ENCODE measurements at regions not wholly inside any gene's neighbourhood (a gene's known extent, or its start where the extent isn't known, plus 50 kb on each side); places are given as distances from the start of the nearest gene placed in this dataset.

GRCh38 chr4:177235026-177235425 lies 74.6 kb upstream of the NEIL3 start:
- no peaks in the 10 kb centered on the region for H3K36me3 Mint-ChIP-seq

GRCh38 chr4:177236886-177237285 lies 72.8 kb upstream of the NEIL3 start:
- H3K9me3 Mint-ChIP-seq: no peaks in the 10 kb centered on the region
- H3K27ac Mint-ChIP-seq: no peak overlapping the region
- intact Hi-C loops (cut with micrococcal nuclease): no loop called here

More at GRCh38 chr4:177235026-177235425, 74.6 kb upstream of the NEIL3 start:
- no peak for ATAC-seq
- intact Hi-C loops (cut with micrococcal nuclease): no loop called here
- H3K9me3 Mint-ChIP-seq: no peaks in the 10 kb centered on the region
- no peak for TF ChIP-seq CTCF (IDR thresholded peaks at IDR 0.05)
- no peaks in the 10 kb centered on the region for H3K27me3 Mint-ChIP-seq (ENCODE audit: low read depth in 2 of 2)
- H3K4me3 ChIP-seq (ENCODE audit: low read length): no peak overlapping the region
- H3K4me1 ChIP-seq (ENCODE audit: control insufficient read depth, insufficient read depth, low read length): no peaks in the 10 kb centered on the region
- H3K27ac ChIP-seq (ENCODE audit: low read length): no peak overlapping the region
- H3K27me3 ChIP-seq (ENCODE audit: control insufficient read depth, insufficient read depth, low read length): no peaks in the 10 kb centered on the region
- no peaks in the 10 kb centered on the region for H3K4me1 Mint-ChIP-seq
- H3K36me3 ChIP-seq (ENCODE audit: control insufficient read depth, insufficient read depth, low read length): no peaks in the 10 kb centered on the region
- H3K9me3 ChIP-seq (ENCODE audit: control insufficient read depth, insufficient read depth, low read length): no peaks in the 10 kb centered on the region
- DNase-seq: no peak
- no peak overlapping the region for H3K27ac Mint-ChIP-seq
- no peak overlapping the region for H3K4me3 Mint-ChIP-seq
- WGBS (ENCODE audit: insufficient coverage): no CpG with 5 or more reads among the region's 1 CpG

GRCh38 chr4:177237291-177237690 lies 72.4 kb upstream of the NEIL3 start:
- Mint-ChIP-seq H3K4me3 (no peak overlapping the region), H3K36me3 (no peaks in the 10 kb centered on the region), H3K4me1 (no peaks in the 10 kb centered on the region), H3K27me3 (ENCODE audit: low read depth in 2 of 2) (peaks cover 0 to 2% of the 10 kb centered on the region in 2 donors), H3K9me3 (no peaks in the 10 kb centered on the region), H3K27ac (no peak overlapping the region)
- DNase-seq (no peak), ATAC-seq (no peak)
- no peak for TF ChIP-seq CTCF (IDR thresholded peaks at IDR 0.05)
- H3K27me3 ChIP-seq (ENCODE audit: control insufficient read depth, insufficient read depth, low read length): no peaks in the 10 kb centered on the region
- intact Hi-C loops (cut with micrococcal nuclease): no loop called here
- no peaks in the 10 kb centered on the region for H3K9me3 ChIP-seq (ENCODE audit: control insufficient read depth, insufficient read depth, low read length)
- no peak overlapping the region for H3K4me3 ChIP-seq (ENCODE audit: low read length)
- WGBS (ENCODE audit: insufficient coverage): 92% methylated on average over 2 of the region's 2 CpGs
- no peak overlapping the region for H3K27ac ChIP-seq (ENCODE audit: low read length)
- H3K36me3 ChIP-seq (ENCODE audit: control insufficient read depth, insufficient read depth, low read length): no peaks in the 10 kb centered on the region
- no peaks in the 10 kb centered on the region for H3K4me1 ChIP-seq (ENCODE audit: control insufficient read depth, insufficient read depth, low read length)

More at GRCh38 chr4:177236886-177237285, 72.8 kb upstream of the NEIL3 start:
- H3K36me3 Mint-ChIP-seq: no peaks in the 10 kb centered on the region
- Histone ChIP-seq H3K27ac (ENCODE audit: low read length) (no peak overlapping the region), H3K4me3 (ENCODE audit: low read length) (no peak overlapping the region), H3K27me3 (ENCODE audit: control insufficient read depth, insufficient read depth, low read length) (no peaks in the 10 kb centered on the region), H3K4me1 (ENCODE audit: control insufficient read depth, insufficient read depth, low read length) (no peaks in the 10 kb centered on the region), H3K9me3 (ENCODE audit: control insufficient read depth, insufficient read depth, low read length) (no peaks in the 10 kb centered on the region), H3K36me3 (ENCODE audit: control insufficient read depth, insufficient read depth, low read length) (no peaks in the 10 kb centered on the region)
- 62% methylated on average over 4 of the region's 4 CpGs for WGBS (ENCODE audit: insufficient coverage)
- peaks cover 0 to under 1% of the 10 kb centered on the region in 2 donors for H3K27me3 Mint-ChIP-seq (ENCODE audit: low read depth in 2 of 2)
- no peaks in the 10 kb centered on the region for H3K4me1 Mint-ChIP-seq
- no peak for TF ChIP-seq CTCF (IDR thresholded peaks at IDR 0.05)
- DNase-seq: no peak
- H3K4me3 Mint-ChIP-seq: no peak overlapping the region
- ATAC-seq: no peak

GRCh38 chr4:177239477-177239876 lies 70.2 kb upstream of the NEIL3 start:
- intact Hi-C loops (cut with micrococcal nuclease): no loop called here
- Mint-ChIP-seq H3K27ac (no peak overlapping the region), H3K4me1 (no peaks in the 10 kb centered on the region), H3K4me3 (no peak overlapping the region), H3K27me3 (ENCODE audit: low read depth in 2 of 2) (peaks cover 0 to 2% of the 10 kb centered on the region in 2 donors), H3K9me3 (no peaks in the 10 kb centered on the region), H3K36me3 (no peaks in the 10 kb centered on the region)
- no peaks in the 10 kb centered on the region for H3K4me1 ChIP-seq (ENCODE audit: control insufficient read depth, insufficient read depth, low read length)
- no peak for TF ChIP-seq CTCF (IDR thresholded peaks at IDR 0.05)
- ATAC-seq (no peak), DNase-seq (no peak)
- no CpG with 5 or more reads among the region's 1 CpG for WGBS (ENCODE audit: insufficient coverage)
- no peak overlapping the region for H3K4me3 ChIP-seq (ENCODE audit: low read length)
- no peak overlapping the region for H3K27ac ChIP-seq (ENCODE audit: low read length)
- H3K9me3 ChIP-seq (ENCODE audit: control insufficient read depth, insufficient read depth, low read length): no peaks in the 10 kb centered on the region
- H3K27me3 ChIP-seq (ENCODE audit: control insufficient read depth, insufficient read depth, low read length): no peaks in the 10 kb centered on the region
- no peaks in the 10 kb centered on the region for H3K36me3 ChIP-seq (ENCODE audit: control insufficient read depth, insufficient read depth, low read length)

Data from natural killer cell (primary cell).